SK-N-MC (cell line): ENCODE measurements at regions not wholly inside any gene's neighbourhood (a gene's known extent, or its start where the extent isn't known, plus 50 kb on each side); places are given as distances from the start of the nearest gene placed in this dataset.

Experiments used
- EZH2 ChIP-seq: fragments of 200-600 bp; sonication (generic); IDR thresholded peaks from one replicate; pipeline ENCODE4 v1.6.1; 2017; ENCODE audit warnings: antibody characterized with exemption
- FOXP2 ChIP-seq: optimal IDR thresholded peaks from 2 replicates; pipeline ENCODE3; 2011; ENCODE audit warnings: mild to moderate bottlenecking, moderate library complexity; ENCODE audit not compliant: insufficient read depth; ENCODE audit errors: extremely low read length, control extremely low read depth
- POLR2AphosphoS5 ChIP-seq: IDR thresholded peaks from 2 replicates; pipeline ENCODE4 v1.6.1; 2012; ENCODE audit warnings: mild to moderate bottlenecking, low read depth, low read length, borderline replicate concordance

DNA sequence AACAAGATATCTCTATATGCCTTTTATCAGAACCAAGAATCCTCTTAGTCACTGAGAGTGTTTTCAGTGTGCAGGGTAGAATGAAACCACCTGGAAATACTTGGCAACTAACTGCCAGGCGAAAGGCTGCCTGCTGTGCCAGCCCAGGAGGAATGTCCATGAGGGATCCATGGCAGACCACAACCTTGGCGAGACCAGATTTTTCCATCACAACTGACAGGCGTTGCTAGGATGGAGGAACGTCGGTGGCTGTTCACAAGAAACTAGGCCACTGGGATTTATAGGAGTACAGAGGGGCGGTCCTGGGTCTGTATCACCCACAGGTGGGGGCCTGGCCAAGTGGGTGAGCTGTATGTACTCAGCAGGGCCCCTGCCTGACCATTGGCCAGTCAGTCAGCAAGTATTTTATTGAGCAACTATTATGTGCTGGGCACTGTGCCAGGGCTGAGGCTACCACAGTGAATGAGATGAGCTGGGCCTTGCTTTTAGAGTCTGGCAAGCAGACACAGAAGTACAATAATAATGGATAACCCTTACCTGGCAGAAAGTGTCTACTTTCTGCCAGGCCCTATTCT lies 199.4 kb downstream of the FOXD2 start:
- TF ChIP-seq EZH2 (no peak), POLR2AphosphoS5 (no peak), FOXP2 (no peak)
